HG02623 (cell line): ENCODE measurements at regions not wholly inside any gene's neighbourhood (a gene's known extent, or its start where the extent isn't known, plus 50 kb on each side); places are given as distances from the start of the nearest gene placed in this dataset.

Source experiments
- ATAC-seq: cut with Tn5 transposase; IDR thresholded peaks from one replicate; pipeline ENCODE4 v1.9.1; 2021; ENCODE audit warnings: moderate library complexity; ENCODE audit not compliant: unreplicated experiment

DNA sequence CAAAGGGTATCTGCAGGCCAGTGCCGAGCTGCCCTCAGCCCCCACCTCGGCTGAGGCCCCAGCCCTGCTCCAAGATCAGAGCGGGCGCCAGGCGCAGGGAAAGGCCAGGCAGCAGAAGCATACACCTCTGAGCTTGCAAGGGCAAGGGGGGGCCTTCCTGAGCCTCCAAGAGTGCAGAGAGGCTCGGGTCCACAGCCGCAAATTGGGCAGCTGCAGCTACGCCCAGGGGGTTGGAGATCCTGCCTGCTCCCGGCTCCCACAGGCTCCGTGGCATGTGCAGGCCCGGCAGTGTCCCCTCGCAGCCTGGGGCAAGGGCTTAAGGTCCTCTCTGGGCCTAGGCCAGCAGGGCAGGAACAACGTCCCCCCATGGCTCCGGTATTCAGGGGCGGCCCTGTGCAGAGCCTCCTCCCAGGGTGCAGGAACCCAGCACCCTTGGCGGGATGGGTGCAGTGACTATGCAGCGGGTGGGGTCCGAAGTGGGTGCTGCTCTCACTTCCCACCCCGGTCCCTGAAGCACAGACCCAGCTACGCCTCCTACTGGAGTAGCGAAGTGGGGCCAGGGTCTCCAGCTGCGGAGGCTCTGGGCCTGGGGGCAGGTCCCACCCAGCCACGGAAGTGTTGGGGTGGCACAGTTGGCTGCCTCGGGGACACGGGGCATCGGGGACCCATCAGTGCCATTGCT, 120.2 kb upstream of the TMEFF2 start:
- no peak for ATAC-seq

DNA sequence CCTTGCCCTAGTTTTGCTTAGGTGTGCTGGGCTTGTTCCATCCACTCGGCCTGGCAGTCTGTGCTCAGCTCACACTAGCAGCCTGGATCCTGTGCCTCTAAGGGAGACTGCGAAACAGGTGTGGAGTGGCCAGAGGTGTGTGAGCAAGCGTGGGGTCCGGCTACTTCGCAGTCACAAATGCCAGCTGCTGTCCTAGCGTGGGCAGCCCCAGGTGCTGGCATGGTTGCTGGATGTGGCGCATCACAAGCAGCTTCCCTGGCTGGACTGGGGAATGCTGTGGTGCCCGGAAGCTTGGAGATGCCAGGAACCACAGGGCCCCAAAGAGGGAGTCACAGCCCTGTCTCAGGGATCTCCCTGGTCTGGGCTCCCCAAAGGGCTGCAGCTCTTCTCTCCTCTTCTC, 119.0 kb upstream of the TMEFF2 start:
- no peak for ATAC-seq

DNA sequence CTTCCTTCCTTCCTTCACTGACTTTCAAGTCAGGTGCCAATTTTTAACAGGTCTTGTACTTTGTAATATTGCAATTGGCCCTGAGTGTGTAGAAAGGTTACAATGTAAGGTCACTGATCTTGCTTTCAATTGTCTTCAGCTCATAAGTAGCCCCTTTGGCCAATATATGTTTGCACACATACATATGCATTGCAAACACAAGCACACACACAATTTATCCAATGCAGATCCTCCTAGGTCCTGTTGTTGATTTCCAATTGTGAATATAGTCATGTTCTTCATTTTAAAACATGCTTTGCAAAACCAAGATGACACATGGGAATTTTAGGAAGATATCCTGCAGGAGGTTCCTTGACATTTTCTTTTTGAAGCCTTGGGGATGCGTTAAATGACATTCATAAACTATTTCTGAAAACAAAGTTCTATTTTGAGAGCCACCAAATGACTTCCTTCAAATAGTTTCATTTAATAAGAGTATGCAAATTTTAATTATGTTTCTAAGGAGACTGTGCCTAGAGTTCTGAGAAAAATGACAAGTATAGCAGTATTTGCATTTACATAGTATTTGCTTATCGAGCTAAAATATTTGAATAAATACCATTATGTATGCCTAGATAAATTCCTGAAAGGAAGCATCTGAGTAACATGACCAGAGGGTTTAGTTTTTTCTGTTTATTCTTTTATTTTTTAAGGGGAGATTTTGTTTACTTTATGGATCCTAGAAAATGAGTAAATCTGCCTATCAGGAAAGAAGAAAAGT, 117.1 kb upstream of the TMEFF2 start:
- no peak for ATAC-seq

DNA sequence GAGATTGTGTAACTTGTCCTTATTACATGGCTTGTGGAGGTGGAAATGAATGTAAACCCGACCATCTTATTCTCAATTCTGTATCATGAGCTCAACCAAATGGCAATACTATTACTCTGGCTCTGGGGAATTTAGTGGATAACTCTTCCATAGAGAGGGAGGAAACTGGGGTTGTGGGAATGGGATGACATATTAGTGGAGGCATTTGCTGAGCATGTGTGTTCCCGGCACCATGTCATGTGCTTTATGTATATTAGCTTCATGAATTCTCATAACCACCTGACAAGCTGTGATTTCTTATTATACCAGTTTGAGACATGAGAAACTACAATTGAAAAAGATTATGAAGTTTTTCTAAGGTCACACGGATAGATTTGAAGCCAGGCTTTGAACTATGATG, 112.8 kb upstream of the TMEFF2 start:
- ATAC-seq: no peak

DNA sequence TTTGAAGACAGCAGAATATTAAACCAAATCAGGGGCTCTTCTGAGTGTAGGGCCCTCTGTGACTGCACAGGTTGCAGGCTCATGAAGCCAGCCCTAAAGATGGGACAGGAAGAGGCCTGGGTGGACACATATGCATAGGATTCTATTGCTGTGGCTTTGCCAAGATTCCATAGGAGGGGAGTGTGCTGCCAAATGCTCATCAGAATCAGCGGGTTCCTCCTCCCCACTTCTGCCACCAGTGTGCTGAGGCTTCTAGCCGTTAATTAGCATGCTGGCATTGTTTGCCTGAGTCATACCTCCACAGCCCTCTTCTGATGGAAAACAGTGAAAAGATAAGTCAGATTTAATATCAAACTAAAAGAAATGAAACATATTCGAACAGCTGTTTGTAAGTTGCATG, 103.9 kb upstream of the TMEFF2 start:
- no peak for ATAC-seq

DNA sequence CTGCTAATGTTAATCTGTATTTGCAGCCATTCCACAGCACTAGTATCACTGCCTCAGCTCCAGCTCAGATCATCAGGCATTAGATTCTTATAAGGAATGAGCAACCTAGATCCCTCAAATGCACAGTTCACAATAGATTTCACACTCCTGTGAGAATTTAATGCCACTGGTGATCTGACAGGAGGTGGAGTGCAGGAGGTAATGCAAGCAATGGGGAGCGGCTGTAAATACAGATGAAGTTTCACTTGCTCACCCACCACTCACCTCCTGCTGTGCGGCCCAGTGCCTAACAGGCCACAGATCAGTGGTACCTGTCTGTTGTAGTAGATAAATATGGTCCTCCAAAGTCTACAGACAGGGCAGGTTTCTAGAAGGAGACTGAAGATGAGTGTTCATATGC, 97.7 kb upstream of the TMEFF2 start:
- no peak for ATAC-seq

DNA sequence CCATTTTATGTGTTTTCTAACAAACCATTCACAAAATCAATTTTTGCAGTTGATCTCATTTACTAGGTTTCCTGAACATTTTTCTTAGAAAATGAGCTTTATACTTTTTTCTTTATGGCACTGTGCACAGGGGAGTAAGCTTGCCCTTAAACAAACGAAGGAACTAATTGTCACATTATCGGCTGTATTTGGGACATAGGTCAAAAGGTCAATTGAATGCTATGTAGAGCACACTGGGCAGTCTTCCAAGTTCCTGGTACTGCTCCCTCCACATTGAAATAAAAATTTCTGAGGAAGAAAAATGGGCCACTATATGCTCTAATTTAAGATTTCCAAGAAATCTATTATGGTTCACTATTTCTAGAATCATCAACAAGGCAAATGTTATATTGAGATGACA, 93.6 kb upstream of the TMEFF2 start:
- no peak for ATAC-seq

DNA sequence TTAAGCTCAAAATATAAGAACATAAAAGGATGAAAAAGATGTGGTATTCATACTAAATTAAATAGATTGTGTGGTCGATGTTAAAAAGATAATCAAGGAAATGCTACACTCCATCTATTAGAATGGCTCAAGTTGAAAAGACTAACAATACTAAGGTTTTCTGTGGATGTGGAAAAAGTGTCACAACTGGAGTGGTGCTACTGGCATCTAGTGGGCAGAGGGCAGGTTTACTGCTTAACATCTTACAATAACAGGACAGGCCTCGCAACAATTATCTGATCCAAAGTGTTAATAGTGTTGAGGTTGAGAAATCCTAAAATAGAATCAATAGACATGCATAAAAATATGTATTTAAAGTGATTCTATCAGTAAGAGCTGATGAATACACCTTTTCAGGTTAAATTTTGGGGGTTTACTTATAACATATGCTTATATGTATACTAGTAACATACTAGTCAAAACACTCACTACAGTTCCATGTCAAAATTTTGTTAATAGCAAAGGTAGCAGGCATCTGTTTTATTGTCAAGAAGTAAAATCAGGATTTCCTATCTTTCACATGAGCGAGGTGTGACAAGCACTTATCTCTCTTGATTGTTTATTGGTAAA, 91.5 kb upstream of the TMEFF2 start:
- ATAC-seq: no peak

DNA sequence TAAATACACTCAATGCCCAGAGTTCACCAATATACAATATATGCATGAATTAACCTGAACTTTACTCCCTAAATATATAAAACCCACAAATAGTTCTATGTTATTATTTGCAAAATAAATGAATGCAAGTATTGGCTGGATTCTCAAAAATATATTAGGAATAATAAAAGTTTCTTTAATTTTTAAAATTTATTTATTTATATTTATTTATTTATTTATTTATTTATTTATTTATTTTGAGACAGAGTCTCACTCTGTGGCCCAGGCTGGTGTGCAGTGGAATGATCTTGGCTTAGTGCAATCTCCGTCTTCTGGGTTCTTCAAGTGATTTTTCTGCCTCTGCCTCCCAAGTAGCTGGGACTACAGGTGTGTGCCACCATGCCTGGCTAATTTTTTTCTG, 88.7 kb upstream of the TMEFF2 start:
- ATAC-seq: no peak

DNA sequence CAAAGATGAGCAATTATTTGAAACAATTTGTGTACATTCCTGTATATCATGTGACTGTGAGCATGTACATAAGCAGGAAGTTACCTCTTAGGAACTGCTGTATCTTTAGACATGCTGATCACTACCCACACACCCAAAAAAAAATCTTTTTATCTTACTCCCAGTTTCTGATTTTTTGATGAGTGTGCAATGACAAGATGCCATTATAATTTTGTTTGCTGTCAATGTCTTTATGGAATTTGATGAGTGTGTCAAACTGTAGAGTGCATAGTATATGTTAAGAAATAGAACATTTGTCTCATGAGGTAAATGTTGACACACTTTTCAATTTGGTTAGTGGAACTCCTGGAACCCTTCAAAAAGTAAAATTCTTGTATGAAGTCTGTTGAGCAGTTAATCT, 84.0 kb upstream of the TMEFF2 start:
- ATAC-seq: no peak

DNA sequence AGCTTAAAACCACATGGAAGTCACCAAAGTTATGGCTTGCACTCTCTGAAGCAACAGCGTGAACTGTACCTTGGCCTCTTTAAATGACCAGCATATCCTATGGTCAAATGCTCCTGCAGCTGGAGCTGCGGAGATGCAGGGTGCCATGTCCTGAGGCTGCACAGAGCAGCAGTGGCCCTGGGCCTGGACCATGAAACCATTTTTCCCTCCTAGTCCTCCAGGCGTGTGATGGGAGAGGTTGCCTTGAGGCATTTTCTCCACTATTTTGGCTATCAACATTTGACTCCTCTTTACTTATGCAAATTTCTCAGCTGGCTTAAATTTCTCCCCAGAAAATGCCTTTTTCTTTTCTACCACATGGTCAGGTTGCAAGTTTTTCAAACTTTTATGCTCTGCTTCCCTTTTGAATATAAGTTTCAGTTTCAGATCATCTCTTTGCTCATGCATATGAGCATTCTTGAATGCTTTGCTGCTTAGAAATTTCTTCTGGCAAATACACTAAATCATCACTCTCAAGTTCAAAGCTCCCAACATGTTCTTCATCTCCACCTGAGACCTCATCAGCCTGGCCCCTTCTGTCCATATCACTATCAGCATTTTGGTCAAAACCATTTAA, 82.9 kb upstream of the TMEFF2 start:
- ATAC-seq: no peak

DNA sequence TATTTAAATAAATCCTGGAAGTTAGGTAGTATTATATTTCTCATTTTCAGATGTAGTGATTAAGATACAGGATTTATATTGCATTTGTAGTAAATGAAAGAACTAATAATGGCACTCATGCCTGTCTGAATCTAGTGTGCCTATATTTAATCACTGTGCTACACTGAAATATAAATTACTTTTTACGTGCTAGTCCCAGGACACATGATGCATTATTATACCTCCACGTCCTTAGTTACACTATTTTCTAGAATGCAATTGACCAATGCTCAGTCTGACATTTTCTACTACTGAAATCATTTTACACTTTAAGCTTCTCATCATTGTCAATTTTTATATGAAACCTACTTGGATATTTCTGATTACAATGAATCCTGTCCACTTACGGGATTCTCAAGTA, 80.9 kb upstream of the TMEFF2 start:
- no peak for ATAC-seq

DNA sequence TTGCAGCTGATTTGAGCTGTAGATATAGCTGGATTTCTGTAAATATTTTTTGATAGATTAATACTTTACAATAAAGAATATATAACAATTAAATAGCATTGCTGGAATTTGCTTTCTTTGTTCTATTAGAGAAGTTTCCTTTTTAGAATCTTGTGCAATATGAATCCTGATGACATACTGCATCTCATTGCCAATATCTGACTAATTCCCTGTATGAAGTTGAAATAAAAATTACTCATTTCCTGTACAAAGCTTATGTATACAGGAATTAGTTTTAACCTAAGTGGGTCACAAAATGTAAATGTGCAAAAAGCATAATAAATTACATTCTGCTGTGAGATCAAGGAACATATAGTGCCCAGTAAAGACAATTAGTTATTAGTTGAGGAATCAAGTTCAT, 72.8 kb upstream of the TMEFF2 start:
- no peak for ATAC-seq

DNA sequence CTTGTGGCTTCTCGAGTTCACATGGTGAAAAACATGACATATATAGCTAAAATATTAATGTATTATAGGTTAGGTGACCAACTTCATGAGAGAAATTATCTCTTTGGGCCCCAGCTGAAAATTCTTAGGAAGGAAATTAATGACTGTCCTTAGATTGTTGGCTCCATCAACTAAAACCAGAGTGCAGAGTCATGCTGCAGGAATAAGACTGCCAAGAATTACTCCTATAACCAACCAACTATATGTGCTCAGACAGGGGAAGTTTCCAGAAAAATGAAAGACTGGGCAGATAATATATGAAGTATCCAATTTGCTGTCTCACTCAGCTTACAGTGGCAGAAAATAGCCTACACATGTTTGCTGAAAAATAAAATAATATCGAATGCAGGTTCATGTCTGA, 71.0 kb upstream of the TMEFF2 start:
- ATAC-seq: no peak

DNA sequence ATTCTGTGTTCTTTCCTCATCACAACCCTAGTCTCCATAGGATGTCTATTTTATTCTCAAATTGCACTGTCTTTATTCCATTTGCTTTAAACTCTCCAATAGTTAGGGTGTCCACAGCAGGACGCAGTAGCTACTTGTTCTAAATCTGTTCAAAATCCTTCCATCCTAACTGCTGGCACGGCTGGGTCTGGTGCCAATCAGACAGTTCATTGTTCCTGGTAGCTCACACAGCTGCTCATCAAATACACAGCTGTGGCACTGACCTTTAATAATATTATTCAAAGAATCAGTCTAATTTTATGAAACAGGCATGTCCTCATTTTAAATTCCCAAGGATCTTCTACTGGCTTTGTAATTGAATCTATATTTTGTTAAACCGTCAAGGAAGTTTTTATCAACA, 59.7 kb upstream of the TMEFF2 start:
- ATAC-seq: no peak

DNA sequence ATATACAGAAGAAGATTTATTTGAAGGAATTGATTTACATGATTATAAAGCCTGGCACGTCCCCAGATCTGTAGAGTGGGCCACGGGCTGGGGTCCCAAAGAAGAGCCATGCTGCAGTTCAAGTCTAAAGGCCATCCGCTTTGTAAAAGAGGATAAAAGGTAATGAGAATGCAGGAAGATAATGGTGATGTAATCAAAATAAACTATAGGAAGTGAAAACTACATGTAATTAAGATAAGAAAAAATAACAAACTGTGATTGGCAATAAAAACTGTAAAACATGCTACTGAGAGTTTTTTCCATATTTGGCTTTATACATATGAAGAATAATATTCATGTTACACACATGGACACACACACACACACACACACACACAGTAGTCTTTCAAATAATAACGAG, 59.0 kb upstream of the TMEFF2 start:
- ATAC-seq: no peak

DNA sequence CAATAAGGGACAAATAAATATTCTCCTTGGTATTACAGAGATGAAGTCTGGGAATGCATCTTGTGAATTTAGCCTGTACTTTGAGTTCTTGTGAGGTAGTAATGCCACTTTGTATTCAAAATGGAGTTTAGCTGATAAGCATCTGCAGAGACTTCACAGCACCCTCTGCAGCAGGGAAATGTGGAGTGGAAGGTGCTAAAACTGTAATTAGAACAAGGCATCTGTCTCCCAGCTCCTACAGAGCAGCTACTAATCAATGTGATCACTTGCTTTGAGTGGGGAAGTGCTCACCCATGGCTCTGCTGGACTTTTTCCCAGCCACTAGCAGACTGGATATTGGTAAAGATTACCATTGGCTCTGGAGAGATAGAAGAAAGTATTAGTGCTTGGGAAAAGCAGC, 56.2 kb upstream of the TMEFF2 start:
- ATAC-seq: no peak

DNA sequence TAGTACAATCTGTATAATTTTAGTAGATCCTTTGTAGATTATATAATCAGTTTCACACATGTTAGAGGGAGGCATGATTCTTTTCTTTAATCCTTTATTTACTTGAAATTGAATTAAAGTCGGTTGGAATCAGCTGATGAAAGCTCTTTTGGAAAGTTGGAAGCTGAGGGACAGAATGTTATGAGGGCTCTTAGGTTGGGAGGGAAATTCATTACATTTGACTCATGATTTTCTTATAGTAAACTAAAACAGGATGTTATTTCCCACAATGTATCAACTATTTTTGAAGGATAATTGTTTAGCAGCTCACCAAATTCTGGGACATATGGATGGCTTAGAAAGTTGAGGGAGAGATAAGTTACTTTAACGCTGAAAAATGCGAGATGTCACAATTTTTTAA, 52.7 kb upstream of the TMEFF2 start:
- no peak for ATAC-seq

DNA sequence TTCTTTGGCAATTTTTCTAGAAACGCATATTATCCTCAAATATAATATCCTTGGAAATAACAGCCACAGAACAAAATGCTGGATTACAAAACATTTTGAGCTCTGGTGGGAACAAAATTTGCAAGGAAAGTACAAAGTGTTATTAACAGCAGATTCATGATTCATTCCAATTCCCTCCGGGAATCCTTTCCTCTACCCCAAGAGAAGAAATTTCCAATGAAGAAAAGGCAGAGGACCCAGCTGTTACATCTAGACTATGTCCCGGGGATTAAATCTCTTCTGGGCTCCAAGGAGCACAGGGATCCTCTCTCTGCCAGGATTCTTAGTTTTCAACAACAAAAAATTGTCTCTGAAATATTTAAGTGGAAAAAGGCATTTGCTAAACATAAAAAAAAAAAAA, 51.6 kb upstream of the TMEFF2 start:
- no peak for ATAC-seq

DNA sequence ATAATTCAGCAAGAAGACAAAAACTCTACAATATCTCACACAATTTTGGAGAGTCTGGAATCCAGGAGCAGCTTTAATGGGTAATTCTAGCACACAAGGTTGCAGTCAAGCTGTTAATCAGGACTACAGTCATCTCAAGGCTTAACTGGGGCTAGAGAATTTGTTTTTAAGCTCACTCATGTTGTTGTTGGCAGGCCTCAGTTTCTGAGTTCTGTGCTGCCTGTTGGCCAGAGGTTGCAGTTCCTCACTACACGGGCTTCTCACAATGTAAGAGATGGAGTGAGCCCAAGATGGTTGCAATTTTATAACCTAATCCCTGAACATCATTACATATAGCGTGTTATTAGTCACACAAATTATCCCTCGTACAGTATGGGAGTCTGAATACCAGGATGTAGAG, 50.6 kb upstream of the TMEFF2 start:
- ATAC-seq: no peak
